ENCODE measurements at regions not wholly inside any gene's neighbourhood (a gene's known extent, or its start where the extent isn't known, plus 50 kb on each side); places are given as distances from the start of the nearest gene placed in this dataset.
"Not testable (repeated sequence)": the region's sequence is repeated elsewhere in the genome, so short reads cannot be mapped to it uniquely, and the experiment has no call there.

GRCh38 chr1:120634816-120635806 lies 88.6 kb upstream of the NBPF26 start:
- H3K4me1 ChIP-seq (ENCODE audit: control insufficient read depth in 2 of 2, insufficient read depth in 2 of 2, low read length in 2 of 2); H3K9me3 ChIP-seq (ENCODE audit: control insufficient read depth in 2 of 2, low read length in 2 of 2); H3K36me3 ChIP-seq (ENCODE audit: control insufficient read depth in 2 of 2, insufficient read depth in 2 of 2, low read length in 2 of 2); H3K27ac ChIP-seq (ENCODE audit: low read depth in 2 of 2, low read length in 2 of 2); H3K27me3 ChIP-seq (ENCODE audit: control insufficient read depth in 2 of 2, insufficient read depth in 2 of 2, low read length in 2 of 2); H3K9ac ChIP-seq (ENCODE audit: low read depth in 1 of 2, low read length in 2 of 2); H3K4me3 ChIP-seq (ENCODE audit: low read length in 2 of 2): not testable (repeated sequence)

- H3K9ac ChIP-seq (ENCODE audit: low read depth in 1 of 2, low read length in 2 of 2); H3K4me1 ChIP-seq (ENCODE audit: control insufficient read depth in 2 of 2, insufficient read depth in 2 of 2, low read length in 2 of 2); H3K36me3 ChIP-seq (ENCODE audit: control insufficient read depth in 2 of 2, insufficient read depth in 2 of 2, low read length in 2 of 2); H3K27ac ChIP-seq (ENCODE audit: low read depth in 2 of 2, low read length in 2 of 2); H3K4me3 ChIP-seq (ENCODE audit: low read length in 2 of 2); H3K9me3 ChIP-seq (ENCODE audit: control insufficient read depth in 2 of 2, low read length in 2 of 2); H3K27me3 ChIP-seq (ENCODE audit: control insufficient read depth in 2 of 2, insufficient read depth in 2 of 2, low read length in 2 of 2): not testable (repeated sequence)
Observed at GRCh38 chr1:120640261-120641013, 83.3 kb upstream of the NBPF26 start.

- not testable (repeated sequence) for H3K4me3 ChIP-seq (ENCODE audit: low read length in 2 of 2); H3K9ac ChIP-seq (ENCODE audit: low read depth in 1 of 2, low read length in 2 of 2); H3K4me1 ChIP-seq (ENCODE audit: control insufficient read depth in 2 of 2, insufficient read depth in 2 of 2, low read length in 2 of 2); H3K9me3 ChIP-seq (ENCODE audit: control insufficient read depth in 2 of 2, low read length in 2 of 2); H3K27ac ChIP-seq (ENCODE audit: low read depth in 2 of 2, low read length in 2 of 2); H3K36me3 ChIP-seq (ENCODE audit: control insufficient read depth in 2 of 2, insufficient read depth in 2 of 2, low read length in 2 of 2); H3K27me3 ChIP-seq (ENCODE audit: control insufficient read depth in 2 of 2, insufficient read depth in 2 of 2, low read length in 2 of 2)
Observed at GRCh38 chr1:120641014-120641302, 82.8 kb upstream of the NBPF26 start.

GRCh38 chr1:120647182-120647581 lies 76.6 kb upstream of the NBPF26 start:
- not testable (repeated sequence) for H3K4me1 ChIP-seq (ENCODE audit: control insufficient read depth in 2 of 2, insufficient read depth in 2 of 2, low read length in 2 of 2); H3K27ac ChIP-seq (ENCODE audit: low read depth in 2 of 2, low read length in 2 of 2); H3K9me3 ChIP-seq (ENCODE audit: control insufficient read depth in 2 of 2, low read length in 2 of 2); H3K27me3 ChIP-seq (ENCODE audit: control insufficient read depth in 2 of 2, insufficient read depth in 2 of 2, low read length in 2 of 2); H3K9ac ChIP-seq (ENCODE audit: low read depth in 1 of 2, low read length in 2 of 2); H3K4me3 ChIP-seq (ENCODE audit: low read length in 2 of 2); H3K36me3 ChIP-seq (ENCODE audit: control insufficient read depth in 2 of 2, insufficient read depth in 2 of 2, low read length in 2 of 2)

GRCh38 chr1:120648915-120649623 lies 74.7 kb upstream of the NBPF26 start:
- not testable (repeated sequence) for H3K4me3 ChIP-seq (ENCODE audit: low read length in 2 of 2); H3K4me1 ChIP-seq (ENCODE audit: control insufficient read depth in 2 of 2, insufficient read depth in 2 of 2, low read length in 2 of 2); H3K27ac ChIP-seq (ENCODE audit: low read depth in 2 of 2, low read length in 2 of 2); H3K27me3 ChIP-seq (ENCODE audit: control insufficient read depth in 2 of 2, insufficient read depth in 2 of 2, low read length in 2 of 2); H3K9me3 ChIP-seq (ENCODE audit: control insufficient read depth in 2 of 2, low read length in 2 of 2); H3K9ac ChIP-seq (ENCODE audit: low read depth in 1 of 2, low read length in 2 of 2); H3K36me3 ChIP-seq (ENCODE audit: control insufficient read depth in 2 of 2, insufficient read depth in 2 of 2, low read length in 2 of 2)

- H3K9ac ChIP-seq (ENCODE audit: low read depth in 1 of 2, low read length in 2 of 2); H3K4me3 ChIP-seq (ENCODE audit: low read length in 2 of 2); H3K9me3 ChIP-seq (ENCODE audit: control insufficient read depth in 2 of 2, low read length in 2 of 2); H3K27me3 ChIP-seq (ENCODE audit: control insufficient read depth in 2 of 2, insufficient read depth in 2 of 2, low read length in 2 of 2); H3K36me3 ChIP-seq (ENCODE audit: control insufficient read depth in 2 of 2, insufficient read depth in 2 of 2, low read length in 2 of 2); H3K27ac ChIP-seq (ENCODE audit: low read depth in 2 of 2, low read length in 2 of 2); H3K4me1 ChIP-seq (ENCODE audit: control insufficient read depth in 2 of 2, insufficient read depth in 2 of 2, low read length in 2 of 2): not testable (repeated sequence)
Observed at GRCh38 chr1:120649730-120650129, 74.0 kb upstream of the NBPF26 start.

- H3K9me3 ChIP-seq (ENCODE audit: control insufficient read depth in 2 of 2, low read length in 2 of 2); H3K4me3 ChIP-seq (ENCODE audit: low read length in 2 of 2); H3K27me3 ChIP-seq (ENCODE audit: control insufficient read depth in 2 of 2, insufficient read depth in 2 of 2, low read length in 2 of 2); H3K9ac ChIP-seq (ENCODE audit: low read depth in 1 of 2, low read length in 2 of 2); H3K4me1 ChIP-seq (ENCODE audit: control insufficient read depth in 2 of 2, insufficient read depth in 2 of 2, low read length in 2 of 2); H3K36me3 ChIP-seq (ENCODE audit: control insufficient read depth in 2 of 2, insufficient read depth in 2 of 2, low read length in 2 of 2); H3K27ac ChIP-seq (ENCODE audit: low read depth in 2 of 2, low read length in 2 of 2): not testable (repeated sequence)
Observed at GRCh38 chr1:120654114-120654513, 69.6 kb upstream of the NBPF26 start.

- H3K9ac ChIP-seq (ENCODE audit: low read depth in 1 of 2, low read length in 2 of 2); H3K9me3 ChIP-seq (ENCODE audit: control insufficient read depth in 2 of 2, low read length in 2 of 2); H3K36me3 ChIP-seq (ENCODE audit: control insufficient read depth in 2 of 2, insufficient read depth in 2 of 2, low read length in 2 of 2): not testable (repeated sequence)
Observed at GRCh38 chr1:120655394-120655793, 68.4 kb upstream of the NBPF26 start.

GRCh38 chr1:120656116-120656515 lies 67.6 kb upstream of the NBPF26 start:
- not testable (repeated sequence) for H3K4me1 ChIP-seq (ENCODE audit: control insufficient read depth in 2 of 2, insufficient read depth in 2 of 2, low read length in 2 of 2); H3K9ac ChIP-seq (ENCODE audit: low read depth in 1 of 2, low read length in 2 of 2); H3K9me3 ChIP-seq (ENCODE audit: control insufficient read depth in 2 of 2, low read length in 2 of 2)

More at GRCh38 chr1:120655394-120655793, 68.4 kb upstream of the NBPF26 start:
- H3K27me3 ChIP-seq (ENCODE audit: control insufficient read depth in 2 of 2, insufficient read depth in 2 of 2, low read length in 2 of 2); H3K27ac ChIP-seq (ENCODE audit: low read depth in 2 of 2, low read length in 2 of 2); H3K4me1 ChIP-seq (ENCODE audit: control insufficient read depth in 2 of 2, insufficient read depth in 2 of 2, low read length in 2 of 2); H3K4me3 ChIP-seq (ENCODE audit: low read length in 2 of 2): not testable (repeated sequence)

GRCh38 chr1:120657804-120658203 lies 65.9 kb upstream of the NBPF26 start:
- H3K27ac ChIP-seq (ENCODE audit: low read depth in 2 of 2, low read length in 2 of 2); H3K4me3 ChIP-seq (ENCODE audit: low read length in 2 of 2); H3K9ac ChIP-seq (ENCODE audit: low read depth in 1 of 2, low read length in 2 of 2); H3K9me3 ChIP-seq (ENCODE audit: control insufficient read depth in 2 of 2, low read length in 2 of 2); H3K4me1 ChIP-seq (ENCODE audit: control insufficient read depth in 2 of 2, insufficient read depth in 2 of 2, low read length in 2 of 2); H3K36me3 ChIP-seq (ENCODE audit: control insufficient read depth in 2 of 2, insufficient read depth in 2 of 2, low read length in 2 of 2); H3K27me3 ChIP-seq (ENCODE audit: control insufficient read depth in 2 of 2, insufficient read depth in 2 of 2, low read length in 2 of 2): not testable (repeated sequence)

More at GRCh38 chr1:120656116-120656515, 67.6 kb upstream of the NBPF26 start:
- H3K36me3 ChIP-seq (ENCODE audit: control insufficient read depth in 2 of 2, insufficient read depth in 2 of 2, low read length in 2 of 2); H3K27ac ChIP-seq (ENCODE audit: low read depth in 2 of 2, low read length in 2 of 2); H3K4me3 ChIP-seq (ENCODE audit: low read length in 2 of 2); H3K27me3 ChIP-seq (ENCODE audit: control insufficient read depth in 2 of 2, insufficient read depth in 2 of 2, low read length in 2 of 2): not testable (repeated sequence)

All from mucosa of rectum (tissue), 2 donors.